ENCODE measurements at regions not wholly inside any gene's neighbourhood (a gene's known extent, or its start where the extent isn't known, plus 50 kb on each side); places are given as distances from the start of the nearest gene placed in this dataset.

- DNase-seq (ENCODE audit: insufficient read length) (no peak), FAIRE-seq (no peak)
- TF ChIP-seq TAF1 (IDR thresholded peaks at IDR 0.05; ENCODE audit: borderline replicate concordance, low read depth, low read length) (no peak), POLR2AphosphoS5 (IDR thresholded peaks at IDR 0.05; ENCODE audit: low read depth, low read length) (no peak)
These were observed 514.5 kb downstream of the PREX1 start for GRCh38 chr20:48313324-48313723.

DNA sequence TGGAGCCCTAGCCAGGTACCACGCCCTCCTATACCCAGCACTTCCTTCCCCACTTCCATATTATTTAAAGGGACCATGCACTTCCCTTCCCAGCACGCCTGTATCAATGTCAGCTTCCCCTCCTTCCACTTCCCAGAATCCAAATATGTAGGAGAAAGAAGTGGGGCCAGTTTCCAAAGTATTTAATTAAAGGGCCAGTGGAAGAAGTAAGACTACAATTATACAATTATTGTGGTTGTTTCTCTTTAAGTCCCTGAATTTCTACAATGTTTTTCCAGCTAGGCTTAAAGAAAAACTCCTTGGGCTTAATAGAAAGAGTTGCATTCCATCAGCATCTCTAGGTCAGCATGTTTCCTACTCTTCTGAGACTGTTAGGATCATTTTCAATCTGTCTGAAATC, 515.8 kb downstream of the PREX1 start:
- no peak for TF ChIP-seq POLR2AphosphoS5 (IDR thresholded peaks at IDR 0.05; ENCODE audit: low read depth, low read length)
- no peak for TF ChIP-seq POLR2A (IDR thresholded peaks at IDR 0.05; ENCODE audit: low read depth, low read length)
- no peak for TF ChIP-seq TAF1 (IDR thresholded peaks at IDR 0.05; ENCODE audit: borderline replicate concordance, low read depth, low read length)
- DNase-seq (ENCODE audit: insufficient read length) (no peak), FAIRE-seq (no peak)

DNA sequence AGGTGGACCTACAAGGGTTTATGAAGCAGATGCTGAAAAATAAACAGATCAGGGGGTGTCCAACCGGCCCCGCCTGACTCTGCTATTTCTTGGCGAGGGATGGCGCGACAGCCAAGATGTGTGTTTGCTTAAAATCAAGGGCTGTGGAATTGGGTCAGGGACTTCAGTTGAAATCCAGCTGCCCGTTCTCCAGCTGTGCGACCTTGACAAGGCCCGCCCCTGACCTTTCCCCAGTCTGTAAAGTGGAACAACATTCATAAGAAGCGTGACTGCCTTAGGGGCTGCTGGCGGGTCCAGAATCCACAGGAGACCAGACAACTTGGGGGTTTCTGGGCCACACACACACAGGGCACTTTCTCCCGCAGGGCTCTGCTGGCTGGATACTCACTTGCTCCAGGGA, 517.5 kb downstream of the PREX1 start:
- TF ChIP-seq TAF1 (IDR thresholded peaks at IDR 0.05; ENCODE audit: borderline replicate concordance, low read depth, low read length) (no peak), POLR2AphosphoS5 (IDR thresholded peaks at IDR 0.05; ENCODE audit: low read depth, low read length) (no peak), POLR2A (IDR thresholded peaks at IDR 0.05; ENCODE audit: low read depth, low read length) (no peak)
- DNase-seq (ENCODE audit: insufficient read length) = no peak
- no peak for FAIRE-seq

GRCh38 chr20:48309293-48309692, 518.5 kb downstream of the PREX1 start:
- TF ChIP-seq POLR2AphosphoS5 (IDR thresholded peaks at IDR 0.05; ENCODE audit: low read depth, low read length) (no peak), TAF1 (IDR thresholded peaks at IDR 0.05; ENCODE audit: borderline replicate concordance, low read depth, low read length) (no peak), POLR2A (IDR thresholded peaks at IDR 0.05; ENCODE audit: low read depth, low read length) (no peak)
- FAIRE-seq = no peak
- DNase-seq (ENCODE audit: insufficient read length) = no peak

GRCh38 chr20:48308882-48309281, 518.9 kb downstream of the PREX1 start:
- no peak for DNase-seq (ENCODE audit: insufficient read length)
- TF ChIP-seq POLR2A (IDR thresholded peaks at IDR 0.05; ENCODE audit: low read depth, low read length) (no peak), POLR2AphosphoS5 (IDR thresholded peaks at IDR 0.05; ENCODE audit: low read depth, low read length) (no peak), TAF1 (IDR thresholded peaks at IDR 0.05; ENCODE audit: borderline replicate concordance, low read depth, low read length) (no peak)
- no peak for FAIRE-seq

DNA sequence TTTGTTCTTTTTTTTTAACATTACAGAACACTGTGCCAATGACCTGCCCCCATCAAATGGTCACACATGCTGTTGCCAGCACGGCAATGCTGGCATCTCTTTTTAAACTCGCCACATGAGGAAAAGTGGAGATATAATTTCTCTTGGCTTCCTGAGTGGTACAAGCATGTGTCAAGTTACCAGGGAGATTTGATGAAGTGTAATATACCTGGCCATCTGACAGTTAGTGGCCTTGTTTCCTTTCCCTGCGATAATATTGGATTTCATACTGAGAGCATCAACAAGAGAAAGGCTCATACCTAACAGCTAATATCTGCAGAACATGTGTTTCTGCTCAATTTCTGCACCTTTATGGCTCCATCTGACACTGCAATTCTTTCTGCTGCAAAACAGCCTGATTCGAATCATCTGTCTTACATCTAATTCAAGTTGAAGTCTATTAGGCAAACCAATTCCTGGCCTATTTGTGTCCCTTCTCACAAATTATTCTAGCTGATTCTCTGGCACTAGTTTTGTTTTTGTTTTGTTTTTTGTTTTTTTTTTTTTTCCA, 519.5 kb downstream of the PREX1 start:
- FAIRE-seq = no peak
- TF ChIP-seq TAF1 (IDR thresholded peaks at IDR 0.05; ENCODE audit: borderline replicate concordance, low read depth, low read length) = no peak
- no peak for TF ChIP-seq POLR2A (IDR thresholded peaks at IDR 0.05; ENCODE audit: low read depth, low read length)
- TF ChIP-seq POLR2AphosphoS5 (IDR thresholded peaks at IDR 0.05; ENCODE audit: low read depth, low read length) = no peak
- DNase-seq (ENCODE audit: insufficient read length) = no peak

DNA sequence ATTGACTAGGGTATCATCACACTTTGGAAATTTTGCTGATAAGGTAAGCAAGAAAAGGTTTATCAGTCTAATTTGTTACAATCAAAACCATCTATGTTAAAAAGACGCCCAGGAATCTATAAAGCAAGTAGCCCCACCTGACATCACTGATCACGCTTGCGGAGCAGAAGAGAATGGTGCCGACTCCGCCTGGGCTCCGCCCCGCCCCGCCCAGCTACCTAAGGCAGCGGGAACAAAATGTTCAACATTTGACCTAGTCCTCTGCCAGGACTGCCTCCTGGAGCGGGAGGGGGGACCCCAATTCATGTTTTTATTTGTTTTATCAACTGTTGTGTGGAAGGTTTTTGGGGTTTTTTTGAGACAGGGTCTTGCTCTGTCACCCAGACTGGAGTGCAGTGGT, 520.5 kb downstream of the PREX1 start:
- no peak for DNase-seq (ENCODE audit: insufficient read length)
- no peak for FAIRE-seq
- TF ChIP-seq TAF1 (IDR thresholded peaks at IDR 0.05; ENCODE audit: borderline replicate concordance, low read depth, low read length) (no peak), POLR2A (IDR thresholded peaks at IDR 0.05; ENCODE audit: low read depth, low read length) (no peak), POLR2AphosphoS5 (IDR thresholded peaks at IDR 0.05; ENCODE audit: low read depth, low read length) (no peak)

DNA sequence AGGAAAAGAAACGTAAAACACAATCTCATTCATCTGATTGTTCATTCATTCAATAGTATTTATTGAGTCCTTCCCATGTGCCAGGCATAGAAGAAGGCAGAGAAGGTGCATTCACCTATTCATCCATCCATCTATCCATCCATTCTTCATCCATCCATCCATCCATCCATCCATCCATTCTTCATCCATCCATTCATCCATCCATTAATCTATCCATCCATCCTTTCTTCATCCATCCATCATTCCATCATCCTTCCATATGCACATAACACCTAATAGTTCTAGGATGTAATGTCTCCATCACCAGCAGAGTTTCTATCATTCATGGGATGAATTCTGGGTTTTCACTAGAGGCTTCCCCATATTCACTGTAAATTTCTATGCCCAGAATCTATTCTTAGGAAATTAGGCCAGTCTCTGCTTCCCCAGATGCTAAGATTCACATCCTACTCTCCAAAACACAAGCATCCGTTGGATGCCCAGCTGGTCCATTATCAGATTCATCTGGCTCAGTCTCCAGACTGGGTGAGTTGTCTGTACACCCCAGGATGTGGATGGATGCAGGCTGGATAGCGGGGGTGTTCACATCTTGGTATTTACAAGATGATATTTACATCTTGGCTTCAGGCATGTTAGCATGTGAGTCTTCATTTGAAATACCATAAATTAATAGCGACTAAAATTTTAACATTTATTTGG, 517.7 kb upstream of the SULF2 start:
- no peak for TF ChIP-seq TAF1 (IDR thresholded peaks at IDR 0.05; ENCODE audit: borderline replicate concordance, low read depth, low read length)
- TF ChIP-seq POLR2A (IDR thresholded peaks at IDR 0.05; ENCODE audit: low read depth, low read length) = no peak
- TF ChIP-seq POLR2AphosphoS5 (IDR thresholded peaks at IDR 0.05; ENCODE audit: low read depth, low read length) = no peak
- DNase-seq (ENCODE audit: insufficient read length) = no peak
- no peak for FAIRE-seq

DNA sequence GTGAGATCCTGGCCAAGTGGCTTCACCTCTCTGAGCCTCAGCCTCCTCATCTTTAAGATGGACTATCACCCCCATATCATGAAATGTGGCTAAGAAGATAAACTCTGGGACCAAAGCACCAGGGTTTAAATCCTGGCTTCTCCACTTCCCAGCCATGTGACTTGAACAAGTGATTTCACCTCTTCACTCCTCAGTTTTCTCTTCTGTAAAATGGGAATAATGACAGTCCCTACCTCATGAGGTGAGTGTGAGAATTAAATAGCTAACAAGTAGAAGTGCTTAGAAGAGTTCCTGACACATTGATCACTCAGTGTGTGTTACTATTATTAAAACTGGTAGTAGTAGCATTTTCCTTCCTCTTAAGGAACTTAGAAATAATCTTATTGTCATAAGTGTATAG, 516.9 kb upstream of the SULF2 start:
- DNase-seq (ENCODE audit: insufficient read length) = no peak
- FAIRE-seq = no peak
- TF ChIP-seq POLR2A (IDR thresholded peaks at IDR 0.05; ENCODE audit: low read depth, low read length) (no peak), POLR2AphosphoS5 (IDR thresholded peaks at IDR 0.05; ENCODE audit: low read depth, low read length) (no peak), TAF1 (IDR thresholded peaks at IDR 0.05; ENCODE audit: borderline replicate concordance, low read depth, low read length) (no peak)

DNA sequence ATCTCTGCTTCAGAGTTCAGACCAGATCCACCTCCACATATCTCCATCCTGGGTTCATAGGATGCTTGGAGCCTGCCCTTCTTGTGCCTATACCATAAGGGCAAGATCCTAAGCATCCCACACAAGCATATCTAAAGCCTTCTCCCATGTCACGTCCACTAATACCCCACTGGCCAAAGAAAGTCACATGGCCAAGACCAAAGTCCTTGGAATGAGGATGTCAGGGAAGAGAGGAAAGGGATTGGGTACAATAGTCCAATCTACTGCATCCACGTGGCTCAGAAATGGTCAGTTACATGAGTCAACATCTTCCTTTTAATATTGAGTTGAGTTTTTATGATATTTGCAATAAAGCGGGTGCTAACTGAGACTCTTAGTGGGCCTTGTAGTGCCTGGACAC, 515.9 kb upstream of the SULF2 start:
- FAIRE-seq (no peak), DNase-seq (ENCODE audit: insufficient read length) (no peak)
- no peak for TF ChIP-seq POLR2A (IDR thresholded peaks at IDR 0.05; ENCODE audit: low read depth, low read length)

- TF ChIP-seq POLR2AphosphoS5 (IDR thresholded peaks at IDR 0.05; ENCODE audit: low read depth, low read length) (no peak), TAF1 (IDR thresholded peaks at IDR 0.05; ENCODE audit: borderline replicate concordance, low read depth, low read length) (no peak), POLR2A (IDR thresholded peaks at IDR 0.05; ENCODE audit: low read depth, low read length) (no peak)
- DNase-seq (ENCODE audit: insufficient read length) = no peak
- FAIRE-seq = no peak
These were observed 515.2 kb upstream of the SULF2 start for GRCh38 chr20:48300529-48300928.

DNA sequence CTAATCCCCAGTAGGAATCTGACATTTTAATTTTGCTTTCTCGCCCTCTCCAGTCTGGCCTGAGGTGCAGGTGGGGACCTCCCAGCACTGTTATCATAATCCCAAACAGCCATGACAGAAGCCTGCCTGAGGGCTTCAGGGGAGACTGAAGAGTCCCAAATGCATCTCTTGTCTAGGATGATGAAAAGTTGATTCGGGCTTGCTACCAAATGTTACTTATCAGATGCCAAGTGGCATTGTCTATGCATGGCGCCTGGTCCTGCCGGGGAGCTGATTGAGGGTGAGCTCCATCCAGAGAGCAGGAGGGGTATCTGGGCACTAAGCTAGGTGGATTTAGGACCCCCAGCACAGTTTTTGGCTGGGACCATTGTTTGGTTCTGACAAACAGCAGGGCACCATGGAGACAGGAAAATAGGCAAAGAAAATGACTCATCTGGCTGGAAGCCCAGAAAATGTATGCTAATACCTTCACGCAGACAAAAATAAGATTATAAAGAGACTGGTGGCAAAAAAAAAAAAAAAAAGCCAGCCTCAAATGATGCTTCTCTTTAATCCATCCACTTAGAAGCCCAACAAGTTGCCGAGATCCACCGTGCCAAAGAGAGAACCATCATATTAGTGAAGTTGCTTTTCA, 513.7 kb upstream of the SULF2 start:
- no peak for DNase-seq (ENCODE audit: insufficient read length)
- FAIRE-seq = no peak
- TF ChIP-seq POLR2A (IDR thresholded peaks at IDR 0.05; ENCODE audit: low read depth, low read length) (no peak), TAF1 (IDR thresholded peaks at IDR 0.05; ENCODE audit: borderline replicate concordance, low read depth, low read length) (no peak), POLR2AphosphoS5 (IDR thresholded peaks at IDR 0.05; ENCODE audit: low read depth, low read length) (no peak)
